H9 (cell line): ENCODE measurements at regions not wholly inside any gene's neighbourhood (a gene's known extent, or its start where the extent isn't known, plus 50 kb on each side); places are given as distances from the start of the nearest gene placed in this dataset.
"Not testable (repeated sequence)": the region's sequence is repeated elsewhere in the genome, so short reads cannot be mapped to it uniquely, and the experiment has no call there.

Experiments
- DNase-seq: peaks from one replicate; pipeline ENCODE4 v3.0.0-alpha.2; 2017
- H2AFZ ChIP-seq: one replicate; pipeline ENCODE4 v1.6.1; 2013; ENCODE audit warnings: mild to moderate bottlenecking, low read length, control low read depth, moderate library complexity
- H2AK5ac ChIP-seq: 2 replicates; pipeline ENCODE4 v1.6.1; 2013; ENCODE audit warnings: low read length, control low read depth, mixed read lengths; ENCODE audit not compliant: insufficient read length
- H2BK120ac ChIP-seq: one replicate; pipeline ENCODE4 v1.6.1; 2013; ENCODE audit warnings: low read depth, mild to moderate bottlenecking, low read length, control low read depth, inconsistent platforms; ENCODE audit not compliant: poor library complexity, severe bottlenecking
- H2BK12ac ChIP-seq: 2 replicates; pipeline ENCODE4 v1.6.1; 2013; ENCODE audit warnings: low read length, control low read depth, mixed read lengths, low read depth; ENCODE audit not compliant: insufficient read length
- H2BK15ac ChIP-seq: 2 replicates; pipeline ENCODE4 v1.6.1; 2013; ENCODE audit warnings: low read depth, low read length, control low read depth
- H2BK20ac ChIP-seq: one replicate; pipeline ENCODE4 v1.6.1; 2013; ENCODE audit warnings: low read depth, mild to moderate bottlenecking, low read length, control low read depth, inconsistent platforms; ENCODE audit not compliant: poor library complexity, severe bottlenecking
- H2BK5ac ChIP-seq: 2 replicates; pipeline ENCODE4 v1.6.1; 2013; ENCODE audit warnings: low read length, control low read depth, mixed read lengths; ENCODE audit not compliant: insufficient read length
- H3K14ac ChIP-seq: 2 replicates; pipeline ENCODE4 v1.6.1; 2013; ENCODE audit warnings: low read length, control low read depth; ENCODE audit not compliant: insufficient read depth
- H3K18ac ChIP-seq: 2 replicates; pipeline ENCODE4 v1.6.1; 2013; ENCODE audit warnings: low read depth, mild to moderate bottlenecking, mixed read lengths, low read length, control low read depth; ENCODE audit not compliant: insufficient read length
- H3K23ac ChIP-seq: 2 replicates; pipeline ENCODE4 v1.6.1; 2013; ENCODE audit warnings: low read length, control low read depth, mixed read lengths, low read depth; ENCODE audit not compliant: insufficient read length
- H3K23me2 ChIP-seq: 2 replicates; pipeline ENCODE4 v1.6.1; 2013; ENCODE audit warnings: low read depth, mild to moderate bottlenecking, mixed read lengths, low read length, control low read depth; ENCODE audit not compliant: insufficient read length, poor library complexity, severe bottlenecking
- H3K27ac ChIP-seq: 2 replicates; pipeline ENCODE4 v1.5.1; 2013; ENCODE audit warnings: low read length, control low read depth, mixed read lengths, low read depth; ENCODE audit not compliant: insufficient read length
- H3K27me3 ChIP-seq: 2 replicates; pipeline ENCODE4 v1.6.1; 2013; ENCODE audit warnings: low read length, control low read depth, inconsistent platforms; ENCODE audit not compliant: insufficient read depth
- H3K4ac ChIP-seq: 2 replicates; pipeline ENCODE4 v1.6.1; 2013; ENCODE audit warnings: low read depth, mild to moderate bottlenecking, control low read depth, inconsistent platforms, low read length, moderate library complexity
- H3K4me1 ChIP-seq: 2 replicates; pipeline ENCODE4 v1.6.1; 2013; ENCODE audit warnings: low read length, control low read depth, inconsistent platforms; ENCODE audit not compliant: insufficient read depth
- H3K4me2 ChIP-seq: 2 replicates; pipeline ENCODE4 v1.6.1; 2013; ENCODE audit warnings: low read length, control low read depth, mixed read lengths; ENCODE audit not compliant: insufficient read length, insufficient read depth
- H3K56ac ChIP-seq: 2 replicates; pipeline ENCODE4 v1.6.1; 2013; ENCODE audit warnings: low read depth, mild to moderate bottlenecking, mixed read lengths, low read length, control low read depth; ENCODE audit not compliant: insufficient read length
- H3K79me1 ChIP-seq: 2 replicates; pipeline ENCODE4 v1.6.1; 2013; ENCODE audit warnings: low read depth, mild to moderate bottlenecking, moderate library complexity, low read length, control low read depth, inconsistent platforms; ENCODE audit not compliant: insufficient read depth, poor library complexity, severe bottlenecking
- H3K79me2 ChIP-seq: 2 replicates; pipeline ENCODE4 v1.6.1; 2013; ENCODE audit warnings: low read length, control low read depth, inconsistent platforms; ENCODE audit not compliant: insufficient read depth
- H3K9ac ChIP-seq: 2 replicates; pipeline ENCODE4 v1.6.1; 2013; ENCODE audit warnings: low read length, control low read depth, mixed read lengths; ENCODE audit not compliant: insufficient read length; ENCODE audit errors: extremely low read depth
- H3K9me3 ChIP-seq: one replicate; pipeline ENCODE4 v1.6.1; 2013; ENCODE audit warnings: low read depth, low read length, inconsistent platforms; ENCODE audit not compliant: control insufficient read depth
- H3T11ph ChIP-seq: one replicate; pipeline ENCODE4 v1.6.1; 2013; ENCODE audit warnings: mild to moderate bottlenecking, low read length, control low read depth, inconsistent platforms
- H4K20me1 ChIP-seq: one replicate; pipeline ENCODE4 v1.6.1; 2013; ENCODE audit not compliant: control insufficient read depth, insufficient read length, insufficient read depth
- H4K5ac ChIP-seq: 2 replicates; pipeline ENCODE4 v1.6.1; 2013; ENCODE audit warnings: low read depth, mild to moderate bottlenecking, mixed read lengths, low read length, control low read depth; ENCODE audit not compliant: insufficient read length
- H4K8ac ChIP-seq: replicated peaks from 2 replicates; pipeline ENCODE4 v1.6.1; 2013; ENCODE audit warnings: low read length, control low read depth, mixed read lengths, low read depth; ENCODE audit not compliant: insufficient read length
- H4K91ac ChIP-seq: 2 replicates; pipeline ENCODE4 v1.6.1; 2013; ENCODE audit warnings: low read depth, mild to moderate bottlenecking, moderate library complexity, mixed read lengths, low read length, control low read depth; ENCODE audit not compliant: insufficient read length
- H3K27ac Mint-ChIP-seq, 3 experiments: 2 replicates in 2 of 3; 3 replicates in 1 of 3; pipeline ENCODE4 v1.8.0; 2020 to 2021; ENCODE audit warnings: mixed read lengths in 3 of 3, mild to moderate bottlenecking in 1 of 3, moderate library complexity in 1 of 3
- H3K27me3 Mint-ChIP-seq: 2 replicates; pipeline ENCODE4 v1.8.0; 2021; ENCODE audit warnings: low read depth, mild to moderate bottlenecking, moderate library complexity, mixed read lengths
- H3K36me3 Mint-ChIP-seq, 3 experiments: 2 replicates in 2 of 3; 3 replicates in 1 of 3; pipeline ENCODE4 v1.8.0; 2020 to 2021; ENCODE audit warnings: low read depth in 3 of 3, mixed read lengths in 3 of 3; ENCODE audit not compliant: insufficient read depth in 1 of 3
- H3K4me1 Mint-ChIP-seq, 2 experiments: 2 replicates each; pipeline ENCODE4 v1.8.0; 2020; ENCODE audit warnings: mixed read lengths in 2 of 2
- H3K4me3 Mint-ChIP-seq, 2 experiments: 2 replicates in 1 of 2; 3 replicates in 1 of 2; pipeline ENCODE4 v1.8.0; 2020 to 2021; ENCODE audit warnings: mild to moderate bottlenecking in 2 of 2, mixed read lengths in 2 of 2, moderate library complexity in 1 of 2
- H3K9me3 Mint-ChIP-seq, 2 experiments: 2 replicates in 1 of 2; 3 replicates in 1 of 2; pipeline ENCODE4 v1.8.0; 2020; ENCODE audit warnings: mild to moderate bottlenecking in 2 of 2, mixed read lengths in 2 of 2, moderate library complexity in 1 of 2
- WGBS: extraction: QIAGEN DNeasy Blood & Tissue Kit; methylation state at CpG from one replicate; pipeline ENCODE4 v1.1.7; 2013; ENCODE audit warnings: missing lambda C conversion rate, low lambda C conversion rate, mixed read lengths; ENCODE audit not compliant: insufficient read length; ENCODE audit errors: extremely low coverage; 5-methylcytosine and 5-hydroxymethylcytosine counted together

DNA sequence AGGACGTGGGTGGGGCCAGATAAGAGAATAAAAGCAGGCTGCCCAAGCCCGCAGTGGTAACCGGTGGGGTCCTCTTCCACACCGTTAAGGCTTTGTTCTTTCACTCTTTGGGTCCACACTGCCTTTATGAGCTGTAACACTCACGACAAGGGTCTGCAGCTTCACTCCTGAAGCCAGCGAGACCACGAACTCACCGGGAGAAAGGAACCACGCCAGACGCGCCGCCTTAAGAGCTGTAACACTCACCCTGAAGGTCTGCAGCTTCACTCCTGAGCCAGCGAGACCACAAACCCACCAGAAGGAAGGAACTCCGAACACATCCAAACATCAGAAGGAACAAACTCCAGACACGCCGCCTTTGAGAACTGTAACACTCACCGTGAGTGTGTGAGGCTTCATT, 203.9 kb upstream of the HNRNPA3 start:
- not testable (repeated sequence) for H3K23me2 ChIP-seq, H3K18ac ChIP-seq, H3K4me2 ChIP-seq, H3K4me3 Mint-ChIP-seq, H3K9ac ChIP-seq, H3K79me2 ChIP-seq, H2BK15ac ChIP-seq, H3K56ac ChIP-seq, H2AFZ ChIP-seq, H4K20me1 ChIP-seq, H3K4me1 ChIP-seq, H4K8ac ChIP-seq, H3K27ac Mint-ChIP-seq, H3K14ac ChIP-seq, H3K4me1 Mint-ChIP-seq, H3T11ph ChIP-seq, H3K79me1 ChIP-seq, H2BK120ac ChIP-seq, H2BK5ac ChIP-seq, H3K27me3 ChIP-seq, H2AK5ac ChIP-seq, H2BK20ac ChIP-seq, H3K4ac ChIP-seq, H3K27me3 Mint-ChIP-seq, H3K9me3 ChIP-seq, H3K27ac ChIP-seq, DNase-seq, H2BK12ac ChIP-seq, H4K5ac ChIP-seq, H3K23ac ChIP-seq, H4K91ac ChIP-seq
- no CpG with 5 or more reads among the region's 17 CpGs for WGBS
- peaks cover 17 to 18% of the 10 kb centered on the region in 2 experiments for H3K9me3 Mint-ChIP-seq
- peaks cover 3 to 16% (median 7%) of the 10 kb centered on the region in 3 experiments; a peak in 5 of 7 replicates for H3K36me3 Mint-ChIP-seq
